ENCODE measurements at regions not wholly inside any gene's neighbourhood (a gene's known extent, or its start where the extent isn't known, plus 50 kb on each side); places are given as distances from the start of the nearest gene placed in this dataset.

- TF ChIP-seq, protein P1, sequence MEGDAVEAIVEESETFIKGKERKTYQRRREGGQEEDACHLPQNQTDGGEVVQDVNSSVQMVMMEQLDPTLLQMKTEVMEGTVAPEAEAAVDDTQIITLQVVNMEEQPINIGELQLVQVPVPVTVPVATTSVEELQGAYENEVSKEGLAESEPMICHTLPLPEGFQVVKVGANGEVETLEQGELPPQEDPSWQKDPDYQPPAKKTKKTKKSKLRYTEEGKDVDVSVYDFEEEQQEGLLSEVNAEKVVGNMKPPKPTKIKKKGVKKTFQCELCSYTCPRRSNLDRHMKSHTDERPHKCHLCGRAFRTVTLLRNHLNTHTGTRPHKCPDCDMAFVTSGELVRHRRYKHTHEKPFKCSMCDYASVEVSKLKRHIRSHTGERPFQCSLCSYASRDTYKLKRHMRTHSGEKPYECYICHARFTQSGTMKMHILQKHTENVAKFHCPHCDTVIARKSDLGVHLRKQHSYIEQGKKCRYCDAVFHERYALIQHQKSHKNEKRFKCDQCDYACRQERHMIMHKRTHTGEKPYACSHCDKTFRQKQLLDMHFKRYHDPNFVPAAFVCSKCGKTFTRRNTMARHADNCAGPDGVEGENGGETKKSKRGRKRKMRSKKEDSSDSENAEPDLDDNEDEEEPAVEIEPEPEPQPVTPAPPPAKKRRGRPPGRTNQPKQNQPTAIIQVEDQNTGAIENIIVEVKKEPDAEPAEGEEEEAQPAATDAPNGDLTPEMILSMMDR (IDR thresholded peaks at IDR 0.05; ENCODE audit: low read length): no peak
- no peak for TF ChIP-seq EZH2 (optimal IDR thresholded peaks at IDR 0.05; ENCODE audit: low read depth, low read length)
Observed at GRCh38 chr3:6706777-6707176, 154.1 kb upstream of the GRM7 start.
